BJ (cell line): ENCODE measurements at regions not wholly inside any gene's neighbourhood (a gene's known extent, or its start where the extent isn't known, plus 50 kb on each side); places are given as distances from the start of the nearest gene placed in this dataset.

ENCODE experiments used
- CTCF ChIA-PET: fragments of 350-600 bp; formaldehyde crosslinking; extraction: SDS; loops from one replicate; lab custom pipeline; 2021; ENCODE audit warnings: antibody characterized with exemption, inconsistent platforms; lab: Yijun Ruan, JAX
- POLR2A ChIA-PET: fragments of 300-600 bp; sonication (Branson Sonifier 250); formaldehyde crosslinking; extraction: SDS; loops from one replicate; lab custom pipeline; 2021; ENCODE audit warnings: antibody characterized with exemption; lab: Charles Lee
- DNase-seq: peaks from one replicate; pipeline ENCODE4 v3.0.0-alpha.2; 2011; ENCODE audit warnings: low read depth
- H3K27me3 ChIP-seq: 2 replicates; pipeline ENCODE4 v1.6.0; 2011; ENCODE audit warnings: low read length; ENCODE audit not compliant: control insufficient read depth, insufficient read depth
- H3K36me3 ChIP-seq: 2 replicates; pipeline ENCODE4 v1.5.1; 2011; ENCODE audit warnings: low read length; ENCODE audit not compliant: control insufficient read depth, insufficient read depth
- H3K4me3 ChIP-seq: 2 replicates; pipeline ENCODE4 v1.5.1; 2011; ENCODE audit warnings: low read depth, mild to moderate bottlenecking, control low read depth, low read length
- TF ChIP-seq, protein P1 (sequence below): IDR thresholded peaks from 2 replicates; pipeline ENCODE4 v1.5.1; 2011; ENCODE audit warnings: low read depth, mild to moderate bottlenecking, control low read depth, inconsistent platforms, low read length, moderate library complexity; ENCODE audit not compliant: insufficient read depth

GRCh38 chr1:116314305-116314919 is 58.6 kb upstream of the ATP1A1 start:
- Histone ChIP-seq H3K4me3 (no peak overlapping the region), H3K27me3 (no peaks in the 10 kb centered on the region), H3K36me3 (no peaks in the 10 kb centered on the region)
- ChIA-PET POLR2A (no interaction called here), CTCF (no interaction called here)
- TF ChIP-seq, protein P1, sequence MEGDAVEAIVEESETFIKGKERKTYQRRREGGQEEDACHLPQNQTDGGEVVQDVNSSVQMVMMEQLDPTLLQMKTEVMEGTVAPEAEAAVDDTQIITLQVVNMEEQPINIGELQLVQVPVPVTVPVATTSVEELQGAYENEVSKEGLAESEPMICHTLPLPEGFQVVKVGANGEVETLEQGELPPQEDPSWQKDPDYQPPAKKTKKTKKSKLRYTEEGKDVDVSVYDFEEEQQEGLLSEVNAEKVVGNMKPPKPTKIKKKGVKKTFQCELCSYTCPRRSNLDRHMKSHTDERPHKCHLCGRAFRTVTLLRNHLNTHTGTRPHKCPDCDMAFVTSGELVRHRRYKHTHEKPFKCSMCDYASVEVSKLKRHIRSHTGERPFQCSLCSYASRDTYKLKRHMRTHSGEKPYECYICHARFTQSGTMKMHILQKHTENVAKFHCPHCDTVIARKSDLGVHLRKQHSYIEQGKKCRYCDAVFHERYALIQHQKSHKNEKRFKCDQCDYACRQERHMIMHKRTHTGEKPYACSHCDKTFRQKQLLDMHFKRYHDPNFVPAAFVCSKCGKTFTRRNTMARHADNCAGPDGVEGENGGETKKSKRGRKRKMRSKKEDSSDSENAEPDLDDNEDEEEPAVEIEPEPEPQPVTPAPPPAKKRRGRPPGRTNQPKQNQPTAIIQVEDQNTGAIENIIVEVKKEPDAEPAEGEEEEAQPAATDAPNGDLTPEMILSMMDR: no peak
- DNase-seq: no peak

- no peak for DNase-seq
- TF ChIP-seq, protein P1: no peak
- Histone ChIP-seq H3K27me3 (no peaks in the 10 kb centered on the region), H3K36me3 (no peaks in the 10 kb centered on the region), H3K4me3 (no peak overlapping the region)
- POLR2A ChIA-PET: no interaction called here
- CTCF ChIA-PET: no interaction called here
Measured at GRCh38 chr1:116316373-116316772, 56.7 kb upstream of the ATP1A1 start.

DNA sequence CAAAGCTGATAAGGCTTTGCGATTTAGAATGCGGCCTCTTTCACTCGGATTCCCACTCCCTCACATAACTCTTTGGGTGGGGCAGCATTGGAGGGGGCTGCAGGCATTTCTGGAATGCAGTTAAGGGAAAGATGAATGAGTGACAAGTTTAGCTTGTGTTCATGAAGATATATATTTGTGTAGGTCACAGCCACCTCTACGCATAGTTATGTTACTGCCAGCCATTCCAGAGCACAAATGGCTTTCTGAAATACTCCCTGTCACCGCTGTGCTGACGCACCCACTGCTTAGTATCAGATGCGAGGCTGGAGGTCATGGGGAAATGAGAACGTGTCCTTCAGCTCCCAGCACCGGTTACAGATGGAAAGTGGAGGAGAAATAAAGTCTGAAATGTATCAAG is 54.1 kb upstream of the ATP1A1 start:
- H3K27me3 ChIP-seq: no peaks in the 10 kb centered on the region
- TF ChIP-seq, protein P1: no peak
- CTCF ChIA-PET: no interaction called here
- no peak overlapping the region for H3K4me3 ChIP-seq
- no peak for DNase-seq
- H3K36me3 ChIP-seq: no peaks in the 10 kb centered on the region
- POLR2A ChIA-PET: no interaction called here

- Histone ChIP-seq H3K4me3 (no peak overlapping the region), H3K27me3 (no peaks in the 10 kb centered on the region), H3K36me3 (no peaks in the 10 kb centered on the region)
- ChIA-PET POLR2A (no interaction called here), CTCF (interaction anchor here (1.2 kb wide), 1 partner anchor 165 kb away, joined by 3 read pairs; no protein-coding TSS in a partner anchor)
- TF ChIP-seq, protein P1: no peak
- no peak for DNase-seq
Measured at GRCh38 chr1:116320874-116321273, 52.2 kb upstream of the ATP1A1 start.

DNA sequence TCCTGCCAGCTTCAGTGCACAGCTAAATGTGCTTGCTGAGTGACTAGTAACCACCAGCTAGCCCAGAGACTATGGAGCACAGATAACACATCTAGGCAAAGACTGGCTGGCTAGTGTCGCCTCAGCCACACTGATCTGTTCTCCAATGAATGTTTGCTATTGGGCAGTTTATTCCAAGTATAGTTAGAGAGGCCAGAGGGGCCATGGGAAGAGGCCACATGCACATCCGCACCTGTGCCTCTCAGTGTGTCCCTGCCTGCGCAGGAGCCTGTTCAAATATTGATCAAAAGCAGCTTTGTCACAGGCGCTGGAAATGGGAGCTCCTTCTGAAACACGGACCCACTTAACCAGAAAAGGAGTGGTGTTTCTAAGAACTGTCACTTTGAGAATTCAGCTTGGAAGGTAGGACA is 51.3 kb upstream of the ATP1A1 start:
- no peak for DNase-seq
- ChIA-PET CTCF (interaction anchor here (0.7 to 1.2 kb wide), 2 partner anchors 11 to 164 kb away, joined by 3 read pairs; no protein-coding TSS in a partner anchor), POLR2A (no interaction called here)

More for the DNA sequence above, 51.3 kb upstream of the ATP1A1 start:
- TF ChIP-seq, protein P1: no peak
- Histone ChIP-seq H3K36me3 (no peaks in the 10 kb centered on the region), H3K4me3 (no peak overlapping the region), H3K27me3 (no peaks in the 10 kb centered on the region)
